HG03571 (cell line): ENCODE measurements at regions not wholly inside any gene's neighbourhood (a gene's known extent, or its start where the extent isn't known, plus 50 kb on each side); places are given as distances from the start of the nearest gene placed in this dataset.

Experiments used
- ATAC-seq: cut with Tn5 transposase; IDR thresholded peaks from one replicate; pipeline ENCODE4 v1.9.1; 2021; ENCODE audit not compliant: unreplicated experiment

DNA sequence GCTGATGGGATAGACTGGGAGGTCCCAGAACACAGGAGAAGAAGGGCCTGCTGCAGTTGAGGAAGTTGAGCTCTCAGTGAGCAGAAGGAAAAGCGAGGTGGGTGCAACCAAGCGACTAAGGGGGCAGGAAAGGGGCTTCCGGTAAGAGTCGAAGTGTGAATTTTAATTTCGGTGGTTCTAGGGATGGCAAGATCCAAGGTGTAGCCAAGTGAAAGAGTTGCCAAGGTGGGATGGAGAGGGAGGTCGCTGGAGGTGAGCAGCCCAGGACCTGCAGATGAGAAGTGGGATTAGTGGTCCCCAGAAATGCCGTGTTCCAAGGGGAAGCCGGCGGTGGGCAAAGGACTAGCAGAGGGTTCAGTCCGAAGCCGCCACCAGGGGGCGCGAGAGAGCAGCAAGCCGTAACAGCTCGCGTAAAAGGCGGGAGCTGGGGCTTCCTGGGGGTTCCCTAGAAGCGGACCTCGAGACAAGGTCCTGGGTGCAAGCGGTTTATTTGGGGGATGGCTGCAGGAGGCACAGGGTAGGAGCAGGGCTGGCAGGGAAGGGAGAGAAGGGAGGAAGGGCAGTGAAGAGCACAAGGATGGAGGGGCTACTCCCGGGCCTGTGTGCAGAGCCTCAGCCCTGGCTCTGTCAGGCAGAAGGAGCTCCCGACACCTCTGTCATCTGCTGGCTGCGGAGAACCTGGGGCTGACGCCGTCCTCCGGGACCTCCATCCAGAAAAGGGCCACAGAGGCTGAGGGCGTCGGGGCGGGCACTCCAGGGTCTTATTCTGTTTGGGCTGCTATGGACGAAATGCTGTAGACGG, 103.6 kb downstream of the PAX1 start:
- no peak for ATAC-seq

- ATAC-seq = no peak
Observed at GRCh38 chr20:21808139-21808538, 102.7 kb downstream of the PAX1 start.

GRCh38 chr20:21804802-21805201, 99.3 kb downstream of the PAX1 start:
- ATAC-seq = no peak

GRCh38 chr20:21801193-21801592, 95.7 kb downstream of the PAX1 start:
- ATAC-seq = no peak

- no peak for ATAC-seq
Observed at GRCh38 chr20:21798384-21798783, 92.9 kb downstream of the PAX1 start.

GRCh38 chr20:21796059-21796458, 90.6 kb downstream of the PAX1 start:
- no peak for ATAC-seq

DNA sequence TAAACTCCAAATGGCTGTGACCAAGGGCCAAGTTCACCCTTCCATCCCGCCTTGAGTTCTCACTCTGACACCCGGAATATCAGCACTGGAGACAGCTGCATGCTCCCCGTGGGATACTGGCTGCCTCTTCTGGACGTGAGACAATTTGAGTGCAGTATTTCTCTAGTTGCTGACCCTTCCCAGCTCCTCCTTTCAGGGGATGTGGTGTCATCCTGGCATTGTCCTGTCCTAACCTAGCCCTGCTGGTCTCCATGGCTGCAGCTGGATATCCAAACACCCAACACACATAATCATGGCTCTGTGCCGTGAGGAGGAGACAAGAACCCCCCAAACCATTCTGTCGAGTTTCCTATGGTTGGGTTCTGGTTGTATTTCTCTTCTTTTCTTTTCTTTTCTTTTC, 82.6 kb downstream of the PAX1 start:
- no peak for ATAC-seq

- no peak for ATAC-seq
Observed at GRCh38 chr20:21781446-21782075, 76.1 kb downstream of the PAX1 start.

GRCh38 chr20:21780528-21780927, 75.1 kb downstream of the PAX1 start:
- ATAC-seq = no peak
